K562 (cell line): ENCODE measurements at regions not wholly inside any gene's neighbourhood (a gene's known extent, or its start where the extent isn't known, plus 50 kb on each side); places are given as distances from the start of the nearest gene placed in this dataset.
A peak's percentile ranks its signal among the peaks of the same experiment; 100 is the strongest.

ENCODE experiments used
- ATAC-seq: fragments of 200-7000 bp; cut with Tn5 transposase; 3 replicates; pipeline ENCODE4 v1.9.1; 2020; ENCODE audit warnings: moderate library complexity
- BruUV-seq: library from RNA; stranded (reverse); fragments of 400-500 nt; replicated peaks from 2 replicates; lab custom pipeline; 2021; lab: Mats Ljungman, UMichigan
- CTCF ChIA-PET: fragments of 300-600 bp; formaldehyde crosslinking; extraction: SDS; loops from one replicate; lab custom pipeline; 2021; ENCODE audit warnings: low intra/inter-chr PET ratio; lab: Yijun Ruan, JAX
- POLR2A ChIA-PET: fragments of 300-600, 350-650 bp; sonication (Branson Sonifier 250); formaldehyde crosslinking; extraction: SDS; loops from one replicate; lab custom pipeline; 2021; ENCODE audit warnings: antibody characterized with exemption, inconsistent platforms; lab: Yijun Ruan, JAX
- DNase-seq, 4 experiments: peaks; one replicate each; pipeline versions ENCODE4 v3.0.0 to v3.0.0-alpha.2; 2011 to 2018; ENCODE audit warnings: low spot score in 3 of 4, mixed read lengths in 3 of 4; ENCODE audit errors: extremely low read depth in 1 of 4
- FAIRE-seq: peaks from 2 replicates; lab custom pipeline; 2011; peaks lifted over from hg19 to GRCh38; lab: Jason Lieb, UNC
- H2AFZ ChIP-seq: 2 replicates; pipeline ENCODE4 v1.6.0; 2011; ENCODE audit warnings: low read depth, low read length, control low read depth, inconsistent platforms
- H3K27ac ChIP-seq: fragments of 200-600 bp; 3 replicates; pipeline ENCODE4 v1.8.0; 2011; ENCODE audit warnings: low read depth, mild to moderate bottlenecking, control low read depth, inconsistent platforms, low read length, moderate library complexity, mixed read lengths; ENCODE audit errors: extremely low read depth
- H3K27me3 ChIP-seq, 2 experiments: fragments of 300-600 bp in 1 of 2; 2 replicates in 1 of 2; 3 replicates in 1 of 2; pipeline versions ENCODE4 v1.6.0 to v1.8.0; 2011; ENCODE audit warnings: inconsistent platforms in 2 of 2, low read length in 2 of 2, mild to moderate bottlenecking in 1 of 2, mixed read lengths in 1 of 2, moderate library complexity in 1 of 2; ENCODE audit not compliant: control insufficient read depth in 2 of 2, insufficient read depth in 2 of 2
- H3K36me3 ChIP-seq: fragments of 300-600 bp; 3 replicates; pipeline ENCODE4 v1.8.0; 2011; ENCODE audit warnings: mild to moderate bottlenecking, low read length, inconsistent platforms; ENCODE audit not compliant: control insufficient read depth, insufficient read depth
- H3K4me1 ChIP-seq, 2 experiments: fragments of 200-600 bp in 1 of 2; replicated peaks in 1 of 2; 2 replicates in 1 of 2; 3 replicates in 1 of 2; pipeline versions ENCODE4 v1.5.1 to v1.8.0; 2011; ENCODE audit warnings: inconsistent platforms in 2 of 2, low read length in 2 of 2, mild to moderate bottlenecking in 1 of 2, mixed read lengths in 1 of 2, moderate library complexity in 1 of 2; ENCODE audit not compliant: control insufficient read depth in 2 of 2, insufficient read depth in 2 of 2
- H3K4me2 ChIP-seq: 2 replicates; pipeline ENCODE4 v1.6.1; 2011; ENCODE audit warnings: low read length, control low read depth, inconsistent platforms, mixed read lengths; ENCODE audit not compliant: insufficient read depth
- H3K4me3 ChIP-seq: fragments of 200-600 bp; sonication (generic), shearing (Covaris generic); 2 replicates; pipeline ENCODE4 v1.5.1; 2016; ENCODE audit warnings: control low read depth, inconsistent platforms
- H3K79me2 ChIP-seq: fragments of 200-600 bp; 3 replicates; pipeline ENCODE4 v1.8.0; 2011; ENCODE audit warnings: low read length, inconsistent platforms; ENCODE audit not compliant: control insufficient read depth, insufficient read depth
- H3K9ac ChIP-seq, 2 experiments: 2 replicates each; pipeline versions ENCODE4 v1.6.0 to v1.6.1; 2011; ENCODE audit warnings: low read depth in 2 of 2, low read length in 2 of 2, control low read depth in 1 of 2, inconsistent platforms in 1 of 2, mild to moderate bottlenecking in 1 of 2, mixed read lengths in 1 of 2; ENCODE audit not compliant: insufficient read depth in 1 of 2
- H3K9me1 ChIP-seq: one replicate; pipeline ENCODE4 v1.6.0; 2011; ENCODE audit warnings: inconsistent platforms, mild to moderate bottlenecking, low read length, moderate library complexity; ENCODE audit not compliant: control insufficient read depth, insufficient read depth
- H3K9me3 ChIP-seq: replicated peaks from 2 replicates; pipeline ENCODE4 v1.5.1; 2011; ENCODE audit warnings: low read depth, low read length, inconsistent platforms; ENCODE audit not compliant: control insufficient read depth, insufficient read depth
- H4K20me1 ChIP-seq: replicated peaks from 2 replicates; pipeline ENCODE4 v1.6.1; 2011; ENCODE audit warnings: low read length, inconsistent platforms, mixed read lengths; ENCODE audit not compliant: control insufficient read depth, insufficient read depth
- ARHGAP35 ChIP-seq: fragments of 450-650 bp; IDR thresholded peaks from 2 replicates; pipeline ENCODE4 v1.6.1; 2018; ENCODE audit not compliant: partially characterized antibody
- CEBPB ChIP-seq: fragments of 450-650 bp; IDR thresholded peaks from 2 replicates; pipeline ENCODE4 v1.6.1; 2016; ENCODE audit warnings: missing genetic modification characterization, missing compliant biosample characterization
- CEBPG ChIP-seq, 3 experiments: fragments of 200-800 bp in 1 of 3; sonication (Bioruptor generic) in 1 of 3; sonication (generic) in 1 of 3; formaldehyde crosslinking in 1 of 3; IDR thresholded peaks in 2 of 3; conservative IDR thresholded peaks in 1 of 3; 2 replicates each; pipeline versions ENCODE4 v1.6.1 to v1.8.0; 2016 to 2022; ENCODE audit warnings: missing compliant biosample characterization in 2 of 3, missing genetic modification characterization in 2 of 3, mild to moderate bottlenecking in 1 of 3, missing genetic modification reagents in 1 of 3
- CREB5 ChIP-seq: fragments of 250-450 bp; sonication (Bioruptor Pico); IDR thresholded peaks from 2 replicates; pipeline ENCODE4 v1.5.0; 2020; ENCODE audit warnings: mild to moderate bottlenecking
- JUNB ChIP-seq: fragments of 450-650 bp; formaldehyde crosslinking; conservative IDR thresholded peaks from 2 replicates; pipeline ENCODE4 v1.4.0; 2020; ENCODE audit warnings: mild to moderate bottlenecking
- KHSRP ChIP-seq: fragments of 450-650 bp; IDR thresholded peaks from 2 replicates; pipeline ENCODE4 v1.6.1; 2017
- MXD1 ChIP-seq: fragments of 250-450 bp; sonication (Bioruptor Pico); IDR thresholded peaks from 2 replicates; pipeline ENCODE4 v1.8.0; 2021; ENCODE audit warnings: borderline replicate concordance, mild to moderate bottlenecking, moderate library complexity; ENCODE audit not compliant: poor library complexity, severe bottlenecking
- NONO ChIP-seq, 2 experiments: fragments of 200-400 bp in 1 of 2; fragments of 450-650 bp in 1 of 2; formaldehyde crosslinking in 1 of 2; IDR thresholded peaks; 2 replicates each; pipeline ENCODE4 v1.6.1; 2017; ENCODE audit warnings: low read depth in 2 of 2, mild to moderate bottlenecking in 2 of 2, moderate library complexity in 2 of 2, low read length in 1 of 2
- NR2C1 ChIP-seq, 2 experiments: fragments of 450-650 bp; IDR thresholded peaks; 2 replicates each; pipeline ENCODE4 v1.6.1; 2017; ENCODE audit warnings: mild to moderate bottlenecking in 2 of 2, antibody characterized with exemption in 1 of 2, inconsistent platforms in 1 of 2, missing compliant biosample characterization in 1 of 2, missing genetic modification characterization in 1 of 2
- RFX7 ChIP-seq: fragments of 250-450 bp; sonication (Bioruptor Pico); IDR thresholded peaks from 2 replicates; pipeline ENCODE4 v1.5.1; 2021; ENCODE audit warnings: mild to moderate bottlenecking
- TBP ChIP-seq: optimal IDR thresholded peaks from 2 replicates; pipeline ENCODE3; 2011; ENCODE audit warnings: low read depth, low read length, improper control_type of control experiment
- ZNF253 ChIP-seq: fragments of 250-450 bp; sonication (Bioruptor Pico); conservative IDR thresholded peaks from 2 replicates; pipeline ENCODE4 v1.6.1; 2021; ENCODE audit warnings: mild to moderate bottlenecking
- ZNF347 ChIP-seq: fragments of 450-650 bp; formaldehyde crosslinking; IDR thresholded peaks from 2 replicates; pipeline ENCODE4 v1.4.0; 2020; ENCODE audit warnings: low read depth, mild to moderate bottlenecking, moderate library complexity
- WGBS: fragments of 100-300 bp; shearing (Covaris generic); methylation state at CpG from one replicate; pipeline ENCODE4 v1.1.6; 2016; ENCODE audit warnings: low coverage, mixed read lengths; ENCODE audit not compliant: insufficient coverage; ENCODE audit errors: missing lambda C conversion rate; 5-methylcytosine and 5-hydroxymethylcytosine counted together
- in situ Hi-C: fragments of 300-500 bp; cut with MboI; formaldehyde crosslinking; loops from 4 replicates; pipeline ENCODE4 v1.15.0; 2018; ENCODE audit warnings: inconsistent platforms, mixed read lengths
- intact Hi-C: fragments of 100-400 bp; cut with micrococcal nuclease; formaldehyde crosslinking; loops from 2 replicates; pipeline ENCODE4 v1.14.2; 2022

GRCh38 chr12:125797421-125798175 lies 732.4 kb downstream of the AACS start (continued):
- TF ChIP-seq NR2C1 (IDR thresholded peaks at IDR 0.05), result no peak
- no peak for TF ChIP-seq NR2C1 (tag; IDR thresholded peaks at IDR 0.05)
- no peak for TF ChIP-seq JUNB
- no peak for TF ChIP-seq ARHGAP35
- no peak for TF ChIP-seq ZNF253 (CRISPR knock-in tag)
- no peak for TF ChIP-seq ZNF347 (CRISPR knock-in tag)
- TF ChIP-seq RFX7, result no peak
- TF ChIP-seq KHSRP, result no peak
- no peak for TF ChIP-seq CREB5
- no peak for TF ChIP-seq TBP
- TF ChIP-seq MXD1 (CRISPR knock-in tag), result no peak

GRCh38 chr12:125804660-125805059 lies 739.4 kb downstream of the AACS start:
- Histone ChIP-seq H3K27me3 (no peaks in the 10 kb centered on the region), H3K4me2 (no peak overlapping the region), H4K20me1 (no peaks in the 10 kb centered on the region), H3K9me3 (no peaks in the 10 kb centered on the region; the same call in 1 of the 2 replicates), H3K27ac (no peak overlapping the region)
- POLR2A ChIA-PET, result no interaction called here
- no peak for ATAC-seq
- TF ChIP-seq CEBPB (tag) (peak; percentile 39; the same call in 1 of the 2 replicates), CEBPG (CRISPR knock-in tag; IDR thresholded peaks at IDR 0.05) (no peak), CEBPG (tag; conservative IDR thresholded peaks at IDR 0.05 in 1 of 2, IDR thresholded peaks at IDR 0.05 in 1 of 2) (peak in 1 of 2 experiments; percentile 77; a peak in 2 of 4 replicates), NONO (IDR thresholded peaks at IDR 0.05; ENCODE audit: low read depth in 2 of 2, low read length in 1 of 2) (no peak)
- TF ChIP-seq, all 486 proteins: peak for 2
- H3K4me3 ChIP-seq, result no peak overlapping the region
- DNase-seq (no peak), FAIRE-seq (no peak)
- 0% methylated on average over 7 of the region's 7 CpGs for WGBS
- H2AFZ ChIP-seq, result no peak overlapping the region
- in situ Hi-C loops, result no loop called here
- CTCF ChIA-PET, result no interaction called here
- H3K36me3 ChIP-seq, result no peaks in the 10 kb centered on the region
- no peaks in the 10 kb centered on the region for H3K9me1 ChIP-seq
- H3K4me1 ChIP-seq, result no peaks in the 10 kb centered on the region
- H3K9ac ChIP-seq, result no peak overlapping the region
- intact Hi-C loops, result no loop called here
- no TSS peak for BruUV-seq
- no peaks in the 10 kb centered on the region for H3K79me2 ChIP-seq
